Activated T-helper 2 cell treated with anti-CD3 and anti-CD28 coated beads, Interferon-gamma antibody, Interleukin-2, Interleukin-4, amounts not matched to agents 10 μg/mL and 5 μg/mL and 100 μg/mL, durations not matched to agents 14 hours and 24 hours and 36 hours (primary cell): ENCODE measurements at regions not wholly inside any gene's neighbourhood (a gene's known extent, or its start where the extent isn't known, plus 50 kb on each side); places are given as distances from the start of the nearest gene placed in this dataset.
"Not testable (repeated sequence)": the region's sequence is repeated elsewhere in the genome, so short reads cannot be mapped to it uniquely, and the experiment has no call there.

Experiments used
- DNase-seq: peaks from one replicate; pipeline ENCODE4 v3.0.0; 2021; ENCODE audit warnings: low spot score
- H3K27ac Mint-ChIP-seq: one replicate; pipeline ENCODE4 v1.8.0; 2021; ENCODE audit warnings: mixed read lengths
- H3K27me3 Mint-ChIP-seq: one replicate; pipeline ENCODE4 v1.8.0; 2021; ENCODE audit warnings: low read depth, mixed read lengths
- H3K36me3 Mint-ChIP-seq: one replicate; pipeline ENCODE4 v1.8.0; 2021; ENCODE audit warnings: low read depth, mixed read lengths
- H3K4me1 Mint-ChIP-seq: one replicate; pipeline ENCODE4 v1.8.0; 2021; ENCODE audit warnings: low read depth, mixed read lengths
- H3K4me3 Mint-ChIP-seq: one replicate; pipeline ENCODE4 v1.8.0; 2021; ENCODE audit warnings: low read depth, mild to moderate bottlenecking, moderate library complexity, mixed read lengths
- H3K9me3 Mint-ChIP-seq: one replicate; pipeline ENCODE4 v1.8.0; 2021; ENCODE audit warnings: mixed read lengths
- intact Hi-C: fragments of 100-400 bp; cut with micrococcal nuclease; formaldehyde crosslinking; loops from one replicate; pipeline ENCODE4 v1.15.1; 2023

DNA sequence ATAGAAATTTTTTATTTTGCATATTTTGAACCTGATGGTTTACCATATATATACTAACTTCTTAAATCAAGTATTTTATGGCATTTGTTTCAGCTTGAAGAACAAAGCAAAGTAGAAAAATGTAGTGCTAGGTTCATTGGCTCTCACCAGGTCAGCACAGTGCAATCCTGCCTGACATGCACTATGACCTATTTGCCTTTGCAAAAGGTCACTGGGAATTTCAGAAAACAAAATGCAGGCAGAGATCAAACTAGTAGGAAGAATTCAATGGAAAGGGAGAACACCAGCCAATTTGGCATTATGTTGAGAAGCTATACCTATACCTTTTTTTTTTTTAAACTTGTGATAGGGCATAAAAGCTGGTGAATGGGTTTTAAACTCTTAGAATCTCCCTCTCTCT is 329.8 kb upstream of the SGO1 start:
- no peak overlapping the region for H3K4me3 Mint-ChIP-seq
- peaks cover 5% of the 10 kb centered on the region for H3K9me3 Mint-ChIP-seq
- no peak for DNase-seq
- no peaks in the 10 kb centered on the region for H3K27me3 Mint-ChIP-seq
- H3K36me3 Mint-ChIP-seq, result no peaks in the 10 kb centered on the region
- H3K27ac Mint-ChIP-seq, result no peak overlapping the region
- no peaks in the 10 kb centered on the region for H3K4me1 Mint-ChIP-seq
- intact Hi-C loops, result no loop called here

DNA sequence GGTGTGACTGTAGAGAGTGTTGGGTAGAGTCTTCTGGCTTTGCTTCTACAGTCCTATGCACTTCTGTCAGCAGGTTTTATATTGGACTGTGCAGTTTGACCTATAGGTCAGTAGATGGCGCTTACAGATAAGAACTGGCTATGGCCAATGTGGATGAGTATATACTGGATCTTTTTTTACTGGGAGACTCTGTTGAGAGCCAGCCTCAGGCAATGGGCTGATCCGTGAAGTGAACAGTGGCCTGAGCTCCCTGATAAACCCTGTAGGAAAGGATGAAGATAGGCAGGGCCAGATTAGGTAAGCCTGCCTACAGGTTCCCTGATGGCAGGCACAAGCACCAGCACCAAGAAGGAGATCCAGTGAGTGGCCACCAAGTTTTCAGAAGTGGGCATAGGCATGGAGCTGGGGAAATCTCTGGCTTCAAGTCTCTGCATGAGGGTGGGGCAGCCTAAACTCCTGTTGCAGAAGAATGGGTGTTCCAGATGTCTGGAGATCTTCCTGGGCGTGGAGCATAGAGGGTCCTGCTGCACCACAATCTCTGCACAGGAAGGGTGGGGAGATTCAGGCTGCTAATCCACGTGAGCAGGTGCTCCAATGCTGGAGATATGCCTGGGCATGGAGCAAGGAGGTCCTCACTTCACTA is 326.0 kb upstream of the SGO1 start:
- Mint-ChIP-seq H3K4me1 (no peaks in the 10 kb centered on the region), H3K36me3 (no peaks in the 10 kb centered on the region), H3K27me3 (no peaks in the 10 kb centered on the region), H3K9me3 (no peaks in the 10 kb centered on the region), H3K27ac (no peak overlapping the region), H3K4me3 (no peak overlapping the region)
- intact Hi-C loops, result no loop called here
- DNase-seq, result no peak

DNA sequence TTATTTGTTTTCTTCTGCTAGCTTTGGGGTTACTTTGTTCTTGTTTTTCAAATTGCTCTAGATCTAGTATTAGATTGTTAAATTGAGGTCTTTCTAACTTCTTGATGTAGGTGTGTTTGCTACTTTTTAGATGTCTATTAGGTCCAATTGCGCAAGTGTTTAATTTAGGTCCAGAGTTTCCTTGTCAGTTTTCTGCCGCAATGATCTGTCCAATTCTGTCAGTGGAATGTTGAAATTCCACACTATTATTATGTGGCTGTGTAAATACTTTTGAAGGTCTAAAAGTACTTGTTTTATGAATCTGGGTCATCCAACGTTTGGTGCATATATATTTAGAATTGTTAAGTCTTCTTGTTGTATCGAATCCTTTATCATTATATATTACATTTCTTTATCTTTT is 324.4 kb upstream of the SGO1 start:
- intact Hi-C loops, result no loop called here
- no peaks in the 10 kb centered on the region for H3K4me1 Mint-ChIP-seq
- H3K9me3 Mint-ChIP-seq, result peaks cover 12% of the 10 kb centered on the region
- no peak for DNase-seq
- no peak overlapping the region for H3K4me3 Mint-ChIP-seq
- H3K36me3 Mint-ChIP-seq, result no peaks in the 10 kb centered on the region
- no peak overlapping the region for H3K27ac Mint-ChIP-seq
- H3K27me3 Mint-ChIP-seq, result no peaks in the 10 kb centered on the region

DNA sequence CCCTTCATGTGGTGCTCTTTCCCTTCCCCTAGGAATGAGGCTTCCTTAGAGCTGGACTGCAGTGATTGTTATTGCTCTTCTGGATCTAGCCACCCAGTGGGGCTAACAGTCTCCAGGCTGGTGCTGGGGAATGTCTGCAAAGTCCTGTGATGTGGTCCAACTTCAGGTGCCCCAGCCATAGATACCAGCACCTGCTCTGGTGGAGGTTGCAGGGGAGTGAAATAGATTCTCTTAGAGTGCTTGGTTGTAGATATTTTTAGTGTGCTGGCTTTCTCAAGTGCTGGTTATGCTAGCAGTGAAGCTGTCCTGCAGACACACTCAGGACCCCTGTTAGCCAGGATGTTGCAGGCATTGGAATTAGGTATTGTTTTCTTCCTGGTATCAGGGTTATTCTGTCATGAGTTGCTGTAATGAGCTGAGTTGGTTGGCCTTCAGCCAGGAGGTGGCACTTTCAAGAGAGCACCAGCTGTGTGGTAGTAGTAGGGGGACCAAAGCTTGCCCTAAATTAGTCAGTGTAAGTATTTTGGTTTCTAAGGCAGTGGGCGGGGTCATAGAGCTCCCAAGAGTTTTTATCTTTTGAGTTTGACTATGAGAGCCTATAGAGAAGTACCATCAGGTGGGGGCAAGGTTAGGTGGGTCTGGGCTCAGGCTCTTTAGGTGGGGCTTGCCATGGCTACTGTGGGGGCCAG is 317.5 kb upstream of the SGO1 start:
- Mint-ChIP-seq H3K36me3 (no peaks in the 10 kb centered on the region), H3K27ac (no peak overlapping the region), H3K4me1 (no peaks in the 10 kb centered on the region), H3K27me3 (no peaks in the 10 kb centered on the region), H3K4me3 (no peak overlapping the region), H3K9me3 (peaks cover 25% of the 10 kb centered on the region)
- intact Hi-C loops, result no loop called here
- no peak for DNase-seq

DNA sequence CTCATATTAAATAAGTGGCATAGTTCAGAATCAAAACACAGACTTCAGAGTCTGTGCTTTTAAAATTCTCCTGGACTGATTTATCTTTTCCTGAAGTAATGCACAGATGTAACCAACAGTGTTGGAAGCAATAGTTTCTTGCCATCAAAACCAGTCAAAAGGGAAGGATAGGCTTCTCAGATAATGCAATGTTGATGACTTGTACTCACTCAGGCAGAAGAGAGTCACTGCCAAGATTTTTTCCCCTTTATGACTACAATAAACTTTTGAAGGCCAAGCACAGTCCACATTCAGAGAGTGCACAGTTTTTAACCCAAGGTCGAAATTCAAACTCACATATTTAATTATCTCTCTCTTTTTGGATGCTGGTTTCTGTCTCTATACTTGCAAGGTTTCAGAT is 305.0 kb upstream of the SGO1 start:
- Mint-ChIP-seq H3K4me3 (no peak overlapping the region), H3K27ac (no peak overlapping the region), H3K36me3 (no peaks in the 10 kb centered on the region), H3K4me1 (no peaks in the 10 kb centered on the region), H3K9me3 (peaks cover 4% of the 10 kb centered on the region), H3K27me3 (no peaks in the 10 kb centered on the region)
- intact Hi-C loops, result no loop called here
- no peak for DNase-seq

DNA sequence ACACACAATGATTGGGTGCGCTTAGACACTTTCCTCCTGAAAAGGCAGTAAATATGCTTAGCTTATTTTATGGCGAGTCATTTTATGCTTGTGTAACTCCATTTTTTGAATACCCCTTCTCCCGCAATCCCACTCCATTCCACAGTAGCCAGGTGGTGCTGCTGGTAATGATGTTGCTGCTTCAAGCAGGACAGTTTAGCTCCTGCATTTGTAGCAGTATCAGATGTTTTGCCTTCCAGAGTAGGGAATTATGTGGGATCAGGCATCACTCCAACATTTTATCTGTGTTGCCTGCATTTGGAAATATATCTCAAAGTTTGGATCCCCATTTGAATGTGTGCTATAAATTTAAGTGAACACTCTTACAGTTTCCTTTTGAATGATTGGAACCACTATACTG is 302.1 kb upstream of the SGO1 start:
- Mint-ChIP-seq H3K27me3 (no peaks in the 10 kb centered on the region), H3K4me1 (no peaks in the 10 kb centered on the region), H3K4me3 (no peak overlapping the region), H3K27ac (no peak overlapping the region), H3K9me3 (peaks cover 12% of the 10 kb centered on the region), H3K36me3 (no peaks in the 10 kb centered on the region)
- intact Hi-C loops, result no loop called here
- no peak for DNase-seq

DNA sequence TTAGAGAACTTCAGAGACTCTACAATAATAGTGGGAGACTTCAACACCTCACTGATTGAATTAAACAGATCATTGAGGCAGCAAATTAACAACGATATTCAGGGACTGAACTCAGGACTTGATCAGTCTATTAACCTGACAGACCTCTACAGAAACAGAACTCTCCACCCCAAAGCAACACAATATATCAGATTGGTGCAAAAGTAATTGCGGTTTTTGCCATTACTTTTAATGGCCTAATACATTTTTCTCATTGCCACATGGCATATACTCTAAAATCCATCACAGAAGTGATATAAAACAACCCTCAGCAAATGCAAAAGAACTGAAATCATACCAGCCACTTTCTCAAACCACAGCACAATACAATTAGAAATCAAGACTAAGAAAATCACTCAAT is 298.1 kb upstream of the SGO1 start:
- H3K9me3 Mint-ChIP-seq, result peaks cover 24% of the 10 kb centered on the region
- intact Hi-C loops, result no loop called here
- H3K27me3 Mint-ChIP-seq, result no peaks in the 10 kb centered on the region
- no peak overlapping the region for H3K27ac Mint-ChIP-seq
- H3K4me1 Mint-ChIP-seq, result no peaks in the 10 kb centered on the region
- no peak for DNase-seq
- no peaks in the 10 kb centered on the region for H3K36me3 Mint-ChIP-seq
- H3K4me3 Mint-ChIP-seq, result no peak overlapping the region

DNA sequence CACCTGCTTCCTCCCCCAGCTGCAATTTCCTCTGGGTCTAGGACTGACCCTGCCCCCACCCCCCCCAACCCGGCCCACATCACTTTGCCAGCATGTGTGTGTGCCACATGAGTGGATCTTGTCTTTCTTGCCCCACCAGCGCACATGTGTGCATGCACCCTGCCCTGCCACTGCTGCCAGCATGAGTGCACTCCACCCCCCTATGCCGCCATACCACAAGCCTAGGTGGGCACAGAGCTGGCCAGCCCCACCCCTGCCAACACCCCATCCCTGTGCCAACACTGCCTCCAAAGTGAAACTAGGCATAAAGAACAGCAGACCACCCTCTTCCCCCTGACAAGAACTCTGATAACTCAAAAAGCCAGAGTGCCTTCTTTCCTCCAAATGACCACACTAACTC is 296.3 kb upstream of the SGO1 start:
- H3K27ac Mint-ChIP-seq, result no peak overlapping the region
- H3K9me3 Mint-ChIP-seq, result peaks cover 24% of the 10 kb centered on the region
- H3K36me3 Mint-ChIP-seq, result no peaks in the 10 kb centered on the region
- H3K4me3 Mint-ChIP-seq, result no peak overlapping the region
- intact Hi-C loops, result no loop called here
- H3K27me3 Mint-ChIP-seq, result no peaks in the 10 kb centered on the region
- H3K4me1 Mint-ChIP-seq, result no peaks in the 10 kb centered on the region
- DNase-seq, result no peak

DNA sequence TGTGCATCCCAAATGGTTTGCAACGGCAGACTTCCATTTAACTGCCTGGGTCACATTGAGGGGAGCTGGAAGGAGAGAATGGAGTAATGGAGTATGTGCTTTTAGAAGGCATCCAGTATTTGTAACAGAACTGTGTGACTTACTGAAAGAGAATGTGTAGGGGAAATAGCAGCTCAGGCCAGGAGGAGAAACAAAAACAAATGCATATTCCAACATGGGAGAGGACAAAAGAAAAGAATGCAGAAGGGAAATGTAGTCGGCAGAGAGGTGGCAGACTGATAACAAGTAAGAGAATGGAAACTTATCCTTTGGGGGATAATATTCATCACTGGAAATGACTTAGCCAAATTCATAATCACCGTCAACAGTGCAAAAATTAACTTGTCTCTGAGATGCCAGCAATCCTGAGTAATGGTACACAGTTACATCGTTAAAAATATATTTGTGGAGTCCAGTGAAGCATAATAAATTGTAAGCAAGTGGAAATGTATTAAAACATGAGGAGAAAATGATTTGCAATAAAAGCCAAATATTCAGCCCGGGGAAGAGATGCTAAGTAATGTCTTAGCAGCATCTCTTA is 294.9 kb upstream of the SGO1 start:
- intact Hi-C loops, result no loop called here
- H3K27me3 Mint-ChIP-seq, result no peaks in the 10 kb centered on the region
- DNase-seq, result no peak
- H3K9me3 Mint-ChIP-seq, result peaks cover 19% of the 10 kb centered on the region
- no peaks in the 10 kb centered on the region for H3K36me3 Mint-ChIP-seq
- H3K27ac Mint-ChIP-seq, result no peak overlapping the region
- no peak overlapping the region for H3K4me3 Mint-ChIP-seq
- no peaks in the 10 kb centered on the region for H3K4me1 Mint-ChIP-seq

DNA sequence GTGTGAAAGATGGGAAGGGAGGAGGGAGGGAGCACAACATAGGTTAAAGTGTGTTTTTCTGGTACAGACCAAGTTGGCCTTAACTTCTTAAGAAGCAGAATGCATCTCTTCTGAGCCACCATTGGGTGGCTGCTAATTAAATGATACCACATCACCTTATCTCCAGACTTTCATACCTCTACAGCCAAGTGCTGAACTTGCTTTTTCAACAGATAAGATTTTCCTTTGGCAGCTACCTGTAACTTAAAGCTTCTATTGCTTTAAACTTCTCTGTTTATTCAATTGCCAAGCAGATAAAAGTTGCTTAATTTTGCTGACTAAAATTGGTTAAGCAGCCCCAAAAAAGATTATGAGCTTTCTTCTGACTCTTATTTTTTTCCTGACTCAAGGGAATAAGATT is 292.4 kb upstream of the SGO1 start:
- H3K9me3 Mint-ChIP-seq, result peaks cover 15% of the 10 kb centered on the region
- intact Hi-C loops, result no loop called here
- no peak overlapping the region for H3K27ac Mint-ChIP-seq

DNA sequence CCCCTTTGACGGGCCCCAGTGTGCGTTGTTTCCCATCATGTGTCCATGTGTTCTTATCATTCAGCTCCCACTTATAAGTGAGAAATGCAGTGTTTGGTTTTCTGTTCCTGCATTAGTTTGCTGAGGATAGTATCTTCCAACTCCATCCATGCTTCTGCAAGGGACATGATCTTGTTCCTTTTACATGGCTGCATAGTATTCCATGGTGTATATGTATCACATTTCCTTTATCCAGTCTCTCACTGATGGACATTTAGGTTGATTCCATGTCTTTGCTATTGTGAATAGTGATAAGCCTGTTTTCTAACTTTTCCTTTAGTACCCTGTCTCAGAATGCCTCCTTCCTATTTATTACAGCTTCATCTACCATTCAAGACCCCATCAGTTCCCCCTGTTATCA is 278.2 kb upstream of the SGO1 start:
- intact Hi-C loops, H3K4me1 Mint-ChIP-seq, H3K27ac Mint-ChIP-seq, H3K27me3 Mint-ChIP-seq, DNase-seq, H3K36me3 Mint-ChIP-seq, H3K4me3 Mint-ChIP-seq: not testable (repeated sequence)
- H3K9me3 Mint-ChIP-seq, result peaks cover 46% of the 10 kb centered on the region

More for the DNA sequence above, 292.4 kb upstream of the SGO1 start:
- H3K4me1 Mint-ChIP-seq, result no peaks in the 10 kb centered on the region
- H3K4me3 Mint-ChIP-seq, result no peak overlapping the region
- no peaks in the 10 kb centered on the region for H3K36me3 Mint-ChIP-seq
- no peaks in the 10 kb centered on the region for H3K27me3 Mint-ChIP-seq
- DNase-seq, result no peak

DNA sequence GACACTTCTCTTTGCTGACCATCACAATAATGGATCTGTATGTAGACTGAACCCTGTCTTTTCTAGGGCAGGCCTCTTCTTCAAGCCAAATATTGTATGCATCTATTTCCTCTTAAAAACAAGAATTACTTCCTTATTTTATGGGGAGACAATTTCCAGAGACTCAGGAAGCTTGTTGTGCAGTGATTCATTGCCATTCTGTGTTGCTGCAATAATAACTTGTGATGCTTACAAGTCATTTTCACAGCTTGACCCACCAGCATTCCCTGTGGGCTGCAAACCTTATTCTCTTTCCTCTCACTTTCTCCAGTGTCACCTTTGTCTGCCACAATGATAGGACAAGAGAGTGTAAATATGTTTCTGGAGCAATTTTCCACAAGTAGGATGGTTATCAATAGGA is 276.7 kb upstream of the SGO1 start:
- H3K36me3 Mint-ChIP-seq, result no peaks in the 10 kb centered on the region
- intact Hi-C loops, result no loop called here

DNA sequence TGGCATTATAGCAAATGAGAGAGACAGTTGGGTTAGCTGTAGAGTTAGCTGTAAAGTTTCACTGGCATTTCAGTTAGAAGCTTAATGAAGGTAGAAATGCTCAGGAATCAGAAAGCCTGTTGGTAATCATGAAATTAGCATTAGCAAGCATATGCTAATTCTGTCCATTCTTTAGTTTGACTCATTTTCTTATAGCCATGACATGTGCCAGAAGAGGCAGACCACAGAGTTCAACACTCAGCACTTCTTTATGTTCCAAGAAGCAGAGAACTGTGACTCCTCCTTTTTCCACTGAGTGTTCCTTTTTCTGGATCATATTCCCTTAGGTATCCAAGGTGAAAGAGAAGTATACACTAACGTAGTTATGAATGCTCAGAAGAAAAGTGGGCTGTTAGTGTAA is 276.2 kb upstream of the SGO1 start:
- peaks cover 42% of the 10 kb centered on the region for H3K9me3 Mint-ChIP-seq
- intact Hi-C loops, result no loop called here
- no peaks in the 10 kb centered on the region for H3K4me1 Mint-ChIP-seq
- no peak overlapping the region for H3K27ac Mint-ChIP-seq
- no peaks in the 10 kb centered on the region for H3K27me3 Mint-ChIP-seq
- no peak overlapping the region for H3K4me3 Mint-ChIP-seq
- DNase-seq, result no peak
- H3K36me3 Mint-ChIP-seq, result no peaks in the 10 kb centered on the region

More for the DNA sequence above, 276.7 kb upstream of the SGO1 start:
- Mint-ChIP-seq H3K27ac (no peak overlapping the region), H3K9me3 (peaks cover 42% of the 10 kb centered on the region), H3K27me3 (no peaks in the 10 kb centered on the region), H3K4me3 (no peak overlapping the region), H3K4me1 (no peaks in the 10 kb centered on the region)
- no peak for DNase-seq
